Neural cell (in vitro differentiated cells): ENCODE measurements at regions not wholly inside any gene's neighbourhood (a gene's known extent, or its start where the extent isn't known, plus 50 kb on each side); places are given as distances from the start of the nearest gene placed in this dataset.

Experiments
- EP300 ChIP-seq: fragments of 450-650 bp; conservative IDR thresholded peaks from 2 replicates; pipeline ENCODE4 v1.6.1; 2014; ENCODE audit warnings: antibody characterized with exemption, mild to moderate bottlenecking, moderate library complexity; ENCODE audit not compliant: poor library complexity, severe bottlenecking
- EZH2 ChIP-seq: fragments of 200-600, 300-800 bp; shearing (Covaris generic), sonication (generic); IDR thresholded peaks from 2 replicates; pipeline ENCODE4 v1.6.1; 2014; ENCODE audit warnings: antibody characterized with exemption, low read length, borderline replicate concordance, mild to moderate bottlenecking; ENCODE audit not compliant: insufficient read depth, poor library complexity, severe bottlenecking
- POLR2AphosphoS5 ChIP-seq: IDR thresholded peaks from 2 replicates; pipeline ENCODE4 v1.6.1; 2012
- RAD21 ChIP-seq: fragments of 450-650 bp; conservative IDR thresholded peaks from 2 replicates; pipeline ENCODE4 v1.6.1; 2014; ENCODE audit warnings: antibody characterized with exemption, mild to moderate bottlenecking, moderate library complexity
- REST ChIP-seq: IDR thresholded peaks from 2 replicates; pipeline ENCODE4 v1.6.1; 2012; ENCODE audit warnings: borderline replicate concordance
- SMC3 ChIP-seq: fragments of 450-650 bp; conservative IDR thresholded peaks from 2 replicates; pipeline ENCODE4 v1.6.1; 2014; ENCODE audit warnings: antibody characterized with exemption, mild to moderate bottlenecking, moderate library complexity; ENCODE audit not compliant: poor library complexity
- TAF1 ChIP-seq: IDR thresholded peaks from 2 replicates; pipeline ENCODE4 v1.6.1; 2012; ENCODE audit warnings: low read depth
- TF ChIP-seq, protein P1 (sequence below): fragments of 450-650 bp; IDR thresholded peaks from 2 replicates; pipeline ENCODE4 v1.5.1; 2014; ENCODE audit warnings: antibody characterized with exemption, mild to moderate bottlenecking, moderate library complexity; ENCODE audit not compliant: poor library complexity, severe bottlenecking

- TF ChIP-seq, protein P1, sequence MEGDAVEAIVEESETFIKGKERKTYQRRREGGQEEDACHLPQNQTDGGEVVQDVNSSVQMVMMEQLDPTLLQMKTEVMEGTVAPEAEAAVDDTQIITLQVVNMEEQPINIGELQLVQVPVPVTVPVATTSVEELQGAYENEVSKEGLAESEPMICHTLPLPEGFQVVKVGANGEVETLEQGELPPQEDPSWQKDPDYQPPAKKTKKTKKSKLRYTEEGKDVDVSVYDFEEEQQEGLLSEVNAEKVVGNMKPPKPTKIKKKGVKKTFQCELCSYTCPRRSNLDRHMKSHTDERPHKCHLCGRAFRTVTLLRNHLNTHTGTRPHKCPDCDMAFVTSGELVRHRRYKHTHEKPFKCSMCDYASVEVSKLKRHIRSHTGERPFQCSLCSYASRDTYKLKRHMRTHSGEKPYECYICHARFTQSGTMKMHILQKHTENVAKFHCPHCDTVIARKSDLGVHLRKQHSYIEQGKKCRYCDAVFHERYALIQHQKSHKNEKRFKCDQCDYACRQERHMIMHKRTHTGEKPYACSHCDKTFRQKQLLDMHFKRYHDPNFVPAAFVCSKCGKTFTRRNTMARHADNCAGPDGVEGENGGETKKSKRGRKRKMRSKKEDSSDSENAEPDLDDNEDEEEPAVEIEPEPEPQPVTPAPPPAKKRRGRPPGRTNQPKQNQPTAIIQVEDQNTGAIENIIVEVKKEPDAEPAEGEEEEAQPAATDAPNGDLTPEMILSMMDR = no peak
- TF ChIP-seq EZH2 (no peak), REST (no peak), EP300 (peak; percentile 30), POLR2AphosphoS5 (peak; percentile 37), RAD21 (no peak), SMC3 (no peak), TAF1 (no peak)
Measured at GRCh38 chr2:122266636-122267035, 511.2 kb downstream of the TSN start.
